ENCODE measurements at regions not wholly inside any gene's neighbourhood (a gene's known extent, or its start where the extent isn't known, plus 50 kb on each side); places are given as distances from the start of the nearest gene placed in this dataset.
A peak's percentile ranks its signal among the peaks of the same experiment; 100 is the strongest.
"Not testable (repeated sequence)": the region's sequence is repeated elsewhere in the genome, so short reads cannot be mapped to it uniquely, and the experiment has no call there.

DNA sequence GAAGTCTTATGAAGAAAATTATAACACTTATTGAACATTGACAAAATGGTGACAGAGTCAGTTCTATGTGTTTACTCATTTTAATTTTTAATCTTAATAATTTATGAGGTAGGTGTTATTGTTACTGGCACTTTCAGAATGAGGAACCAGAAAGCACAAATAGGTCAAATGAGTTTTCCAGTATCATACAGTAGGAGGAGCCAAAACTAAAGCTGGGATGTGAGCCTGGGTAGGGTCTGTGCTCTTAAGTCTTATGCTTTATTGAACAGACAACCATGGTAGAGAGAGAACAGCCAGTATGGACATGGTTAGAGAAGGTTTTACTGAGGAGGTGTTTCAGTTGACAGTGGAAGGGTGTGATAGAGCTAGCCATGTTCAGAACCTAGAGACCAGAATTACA lies 775.7 kb downstream of the TMTC2 start:
- H3K27ac ChIP-seq = no peak overlapping the region
- TF ChIP-seq, protein P1, sequence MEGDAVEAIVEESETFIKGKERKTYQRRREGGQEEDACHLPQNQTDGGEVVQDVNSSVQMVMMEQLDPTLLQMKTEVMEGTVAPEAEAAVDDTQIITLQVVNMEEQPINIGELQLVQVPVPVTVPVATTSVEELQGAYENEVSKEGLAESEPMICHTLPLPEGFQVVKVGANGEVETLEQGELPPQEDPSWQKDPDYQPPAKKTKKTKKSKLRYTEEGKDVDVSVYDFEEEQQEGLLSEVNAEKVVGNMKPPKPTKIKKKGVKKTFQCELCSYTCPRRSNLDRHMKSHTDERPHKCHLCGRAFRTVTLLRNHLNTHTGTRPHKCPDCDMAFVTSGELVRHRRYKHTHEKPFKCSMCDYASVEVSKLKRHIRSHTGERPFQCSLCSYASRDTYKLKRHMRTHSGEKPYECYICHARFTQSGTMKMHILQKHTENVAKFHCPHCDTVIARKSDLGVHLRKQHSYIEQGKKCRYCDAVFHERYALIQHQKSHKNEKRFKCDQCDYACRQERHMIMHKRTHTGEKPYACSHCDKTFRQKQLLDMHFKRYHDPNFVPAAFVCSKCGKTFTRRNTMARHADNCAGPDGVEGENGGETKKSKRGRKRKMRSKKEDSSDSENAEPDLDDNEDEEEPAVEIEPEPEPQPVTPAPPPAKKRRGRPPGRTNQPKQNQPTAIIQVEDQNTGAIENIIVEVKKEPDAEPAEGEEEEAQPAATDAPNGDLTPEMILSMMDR (conservative IDR thresholded peaks at IDR 0.05) = peak; percentile 26
- TF ChIP-seq ZFX (IDR thresholded peaks at IDR 0.05) = no peak

DNA sequence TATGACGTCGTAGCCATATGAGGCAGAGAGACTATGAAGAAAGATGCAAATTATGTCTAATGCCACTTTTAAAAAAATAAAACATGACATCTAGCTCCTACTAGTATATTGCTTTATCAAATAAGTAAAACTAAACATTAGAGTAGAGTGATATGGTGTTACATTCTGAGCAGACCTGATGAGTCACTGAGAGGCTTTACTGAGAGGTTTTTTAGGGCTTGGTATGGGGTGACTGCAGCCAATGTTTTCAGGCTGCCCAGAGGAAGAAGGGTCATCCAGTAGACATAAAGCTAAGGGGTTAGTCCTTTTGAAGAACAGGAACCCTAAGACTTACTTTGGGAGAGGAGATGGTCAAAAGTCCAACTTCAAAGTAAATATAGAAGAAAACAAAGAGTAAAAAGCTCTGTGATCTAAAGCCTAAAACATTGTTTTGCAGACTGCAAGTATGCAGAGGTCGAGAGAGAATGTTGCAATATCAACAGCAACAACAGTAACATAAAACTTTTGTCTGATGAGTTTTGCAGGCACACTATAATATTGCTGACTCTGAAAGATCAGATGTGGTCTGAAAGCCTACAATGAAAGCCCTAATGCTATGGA lies 774.7 kb downstream of the TMTC2 start:
- TF ChIP-seq, protein P1 (conservative IDR thresholded peaks at IDR 0.05) = no peak
- no peak for TF ChIP-seq ZFX (IDR thresholded peaks at IDR 0.05)
- H3K27ac ChIP-seq = no peak overlapping the region

DNA sequence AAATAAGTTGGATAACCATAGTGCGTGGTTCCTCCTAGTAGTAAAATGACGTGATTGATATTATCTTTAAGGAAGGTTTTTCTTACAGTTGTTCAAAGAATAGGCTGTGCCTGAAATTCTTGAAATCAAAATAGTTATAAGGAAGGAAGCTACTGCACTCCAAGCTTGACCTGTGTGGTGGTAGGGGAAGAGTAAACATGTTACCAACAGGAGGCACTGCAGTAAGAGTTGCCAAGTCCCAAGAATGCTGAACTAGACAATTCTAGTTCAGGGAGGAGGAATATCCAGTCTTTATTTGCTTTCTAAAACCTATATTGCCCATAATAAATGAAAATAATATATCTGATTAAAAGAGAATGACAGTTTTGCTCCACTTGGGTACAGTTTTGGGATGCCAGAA lies 764.5 kb downstream of the TMTC2 start:
- TF ChIP-seq ZFX (IDR thresholded peaks at IDR 0.05) = no peak
- TF ChIP-seq, protein P1 (conservative IDR thresholded peaks at IDR 0.05) = peak; percentile 18; the same call in 1 of the 2 replicates

DNA sequence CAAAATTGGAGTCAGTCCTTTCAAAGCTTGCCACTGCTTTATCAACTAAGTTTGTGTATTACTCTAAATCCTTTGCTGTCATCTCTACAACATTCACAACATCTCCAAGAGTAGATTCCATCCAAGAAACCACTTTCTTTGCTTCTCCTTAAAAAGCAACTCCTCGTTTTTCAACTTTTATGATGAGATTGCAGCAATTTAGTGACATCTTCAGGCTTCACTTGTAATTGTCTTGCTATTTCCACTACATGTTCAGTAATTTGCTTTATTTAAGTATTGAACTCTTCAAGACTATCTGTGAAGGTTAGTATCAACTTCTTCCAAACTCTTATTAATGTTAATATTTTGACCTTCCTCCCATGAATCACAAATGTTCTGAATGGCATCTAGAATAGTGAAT lies 747.9 kb downstream of the TMTC2 start:
- no peak overlapping the region for H3K27ac ChIP-seq
- TF ChIP-seq, protein P1 (conservative IDR thresholded peaks at IDR 0.05) = peak; percentile 31
- no peak for TF ChIP-seq ZFX (IDR thresholded peaks at IDR 0.05)

More for the DNA sequence above, 764.5 kb downstream of the TMTC2 start:
- no peak overlapping the region for H3K27ac ChIP-seq

DNA sequence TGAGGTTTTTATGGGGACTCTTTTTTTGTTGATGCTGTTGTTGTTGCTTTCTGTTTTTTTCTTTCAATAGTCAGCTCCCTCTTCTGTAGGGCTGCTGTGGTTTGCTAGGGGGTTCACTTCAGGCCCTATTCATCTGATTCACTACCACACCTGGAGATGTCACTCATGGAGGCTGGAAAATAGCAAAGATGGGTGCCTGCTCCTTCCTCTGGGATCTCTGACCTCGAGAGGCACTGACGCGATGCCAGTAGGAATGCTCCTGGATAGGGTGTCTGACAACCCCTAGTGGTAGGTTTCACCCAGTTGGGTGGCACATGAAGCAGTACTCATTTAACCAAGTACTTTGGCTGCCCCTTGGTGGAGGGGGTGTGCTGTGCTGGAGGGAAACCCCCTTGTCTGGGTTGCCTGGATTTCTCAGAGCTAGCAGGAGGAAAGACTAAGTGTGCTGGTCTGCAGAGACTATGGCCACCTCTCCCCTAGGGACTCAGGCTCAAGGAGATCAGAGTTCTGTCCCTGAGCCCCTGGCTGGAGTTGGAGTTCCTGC lies 745.5 kb downstream of the TMTC2 start:
- TF ChIP-seq, protein P1 (conservative IDR thresholded peaks at IDR 0.05) = no peak
- TF ChIP-seq ZFX (IDR thresholded peaks at IDR 0.05) = no peak
- no peak overlapping the region for H3K27ac ChIP-seq

DNA sequence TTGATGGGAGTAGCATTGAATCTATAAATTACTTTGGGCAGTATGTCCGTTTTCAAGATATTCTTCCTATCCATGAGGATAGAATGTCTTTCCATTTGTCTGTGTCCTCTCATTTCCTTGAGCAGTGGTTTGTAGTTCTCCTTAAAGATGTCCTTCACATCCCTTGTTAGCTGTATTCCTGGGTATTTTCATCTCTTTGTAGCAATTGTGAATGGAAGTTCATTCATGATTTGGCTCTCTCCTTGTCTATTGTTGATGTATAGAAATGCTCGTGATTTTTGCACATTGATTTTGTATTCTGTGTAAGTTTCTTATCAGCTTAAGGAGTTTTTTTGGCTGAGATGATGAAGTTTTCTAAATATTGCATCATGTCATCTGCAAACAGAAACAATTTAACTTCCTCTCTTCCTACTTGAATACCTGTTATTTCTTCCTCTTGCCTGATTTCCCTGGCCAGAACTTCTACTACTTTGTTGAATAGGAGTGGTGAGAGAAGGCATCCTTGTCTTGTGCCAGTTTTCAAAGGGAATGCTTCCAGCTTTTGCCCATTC lies 741.0 kb downstream of the TMTC2 start:
- H3K27ac ChIP-seq = not testable (repeated sequence)

DNA sequence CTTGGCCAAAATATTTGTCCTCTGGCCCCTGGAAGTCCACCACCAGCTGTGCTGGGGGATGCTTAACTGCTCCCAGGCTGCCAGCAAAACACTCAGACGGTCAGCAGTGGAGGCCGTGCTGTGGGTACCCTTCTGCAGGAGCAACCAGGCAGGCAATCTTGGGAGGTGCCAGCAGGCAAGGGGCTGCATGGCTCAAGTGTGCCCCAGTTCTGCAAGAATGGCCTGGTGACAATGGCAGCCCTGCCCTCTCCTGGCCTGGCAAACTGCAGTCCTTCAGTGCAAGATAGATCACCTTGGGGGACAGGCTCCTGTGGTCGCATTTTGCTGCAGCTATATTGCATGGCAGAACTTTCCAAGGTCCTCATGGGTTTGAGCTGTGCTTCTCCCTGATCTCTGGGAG lies 728.3 kb downstream of the TMTC2 start:
- TF ChIP-seq ZFX (IDR thresholded peaks at IDR 0.05) = no peak
- TF ChIP-seq, protein P1 (conservative IDR thresholded peaks at IDR 0.05) = no peak
- H3K27ac ChIP-seq = no peak overlapping the region

DNA sequence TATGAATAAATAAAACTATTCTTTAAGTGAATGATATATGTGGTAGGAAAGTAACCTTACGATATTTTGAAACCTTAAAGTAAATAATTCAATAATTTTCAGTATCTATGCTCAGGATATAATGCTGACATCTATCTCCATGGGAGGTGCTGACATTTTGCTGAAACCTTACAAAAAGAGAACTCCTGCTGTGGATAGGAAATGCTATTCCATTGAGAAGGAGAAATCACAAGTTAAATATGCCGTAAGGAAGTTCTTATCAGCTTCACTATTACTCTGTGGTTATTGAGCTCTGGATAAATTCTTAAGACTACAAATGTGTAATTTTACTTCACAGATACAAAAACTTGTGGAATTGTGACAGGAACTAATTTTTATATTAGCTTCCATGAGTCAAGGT lies 722.1 kb downstream of the TMTC2 start:
- no peak overlapping the region for H3K27ac ChIP-seq
- TF ChIP-seq, protein P1 (conservative IDR thresholded peaks at IDR 0.05) = no peak
- no peak for TF ChIP-seq ZFX (IDR thresholded peaks at IDR 0.05)
